Esophagus muscularis mucosa (tissue), 3 donors: ENCODE measurements at regions not wholly inside any gene's neighbourhood (a gene's known extent, or its start where the extent isn't known, plus 50 kb on each side); places are given as distances from the start of the nearest gene placed in this dataset.

Experiments used
- CTCF ChIP-seq, 3 experiments: fragments of 200-600 bp in 2 of 3; fragments of 450-650 bp in 1 of 3; sonication (generic) in 2 of 3; IDR thresholded peaks; one replicate each; pipeline ENCODE4 v1.5.1; 2017 to 2019; ENCODE audit warnings: antibody characterized with exemption in 3 of 3, mild to moderate bottlenecking in 2 of 3, moderate library complexity in 1 of 3
- EP300 ChIP-seq: sonication (generic); formaldehyde crosslinking; IDR thresholded peaks from one replicate; pipeline ENCODE4 v1.6.1; 2017; ENCODE audit warnings: antibody characterized with exemption

GRCh38 chrX:149222040-149222439 is 283.1 kb downstream of the IDS start:
- TF ChIP-seq CTCF (IDR thresholded peaks at IDR 0.05): no peak
- no peak for TF ChIP-seq EP300
